ENCODE measurements at regions not wholly inside any gene's neighbourhood (a gene's known extent, or its start where the extent isn't known, plus 50 kb on each side); places are given as distances from the start of the nearest gene placed in this dataset.

DNA sequence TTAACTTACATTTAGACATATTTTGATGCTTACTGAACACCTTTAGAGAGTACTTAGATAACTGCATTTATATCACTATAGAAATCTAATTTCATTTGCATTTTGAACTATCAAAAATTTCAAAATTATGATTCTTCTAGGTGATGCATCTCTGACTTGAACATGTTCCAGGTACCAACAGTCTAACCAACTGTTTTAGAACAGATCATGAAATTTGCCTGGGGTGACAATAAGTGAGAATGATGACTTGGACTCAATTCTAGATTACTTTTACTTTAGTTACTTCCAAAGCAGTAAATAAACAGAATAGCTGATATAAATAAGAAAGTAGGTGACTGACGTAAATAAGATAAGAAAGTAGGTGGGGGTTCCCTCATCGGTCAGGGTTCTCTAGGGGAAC, 307.8 kb downstream of the BCHE start:
- no peaks in the 10 kb centered on the region for H3K79me2 ChIP-seq (ENCODE audit: control insufficient read depth, insufficient read depth, low read length)
- TF ChIP-seq, protein P1, sequence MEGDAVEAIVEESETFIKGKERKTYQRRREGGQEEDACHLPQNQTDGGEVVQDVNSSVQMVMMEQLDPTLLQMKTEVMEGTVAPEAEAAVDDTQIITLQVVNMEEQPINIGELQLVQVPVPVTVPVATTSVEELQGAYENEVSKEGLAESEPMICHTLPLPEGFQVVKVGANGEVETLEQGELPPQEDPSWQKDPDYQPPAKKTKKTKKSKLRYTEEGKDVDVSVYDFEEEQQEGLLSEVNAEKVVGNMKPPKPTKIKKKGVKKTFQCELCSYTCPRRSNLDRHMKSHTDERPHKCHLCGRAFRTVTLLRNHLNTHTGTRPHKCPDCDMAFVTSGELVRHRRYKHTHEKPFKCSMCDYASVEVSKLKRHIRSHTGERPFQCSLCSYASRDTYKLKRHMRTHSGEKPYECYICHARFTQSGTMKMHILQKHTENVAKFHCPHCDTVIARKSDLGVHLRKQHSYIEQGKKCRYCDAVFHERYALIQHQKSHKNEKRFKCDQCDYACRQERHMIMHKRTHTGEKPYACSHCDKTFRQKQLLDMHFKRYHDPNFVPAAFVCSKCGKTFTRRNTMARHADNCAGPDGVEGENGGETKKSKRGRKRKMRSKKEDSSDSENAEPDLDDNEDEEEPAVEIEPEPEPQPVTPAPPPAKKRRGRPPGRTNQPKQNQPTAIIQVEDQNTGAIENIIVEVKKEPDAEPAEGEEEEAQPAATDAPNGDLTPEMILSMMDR (optimal IDR thresholded peaks at IDR 0.05 in 1 of 3, IDR thresholded peaks at IDR 0.05 in 1 of 3, conservative IDR thresholded peaks at IDR 0.05 in 1 of 3; ENCODE audit: extremely low read depth in 1 of 3, insufficient read depth in 2 of 3, low read length in 3 of 3): no peak
- no peak for TF ChIP-seq EZH2 (IDR thresholded peaks at IDR 0.05; ENCODE audit: low read length)
- no peaks in the 10 kb centered on the region for H4K20me1 ChIP-seq (ENCODE audit: control insufficient read depth, extremely low read depth, insufficient read depth, low read length)
- no peaks in the 10 kb centered on the region for H3K9me3 ChIP-seq (ENCODE audit: control insufficient read depth, low read depth, low read length)
- no peak overlapping the region for H2AFZ ChIP-seq (ENCODE audit: control insufficient read depth, low read length)
- no peaks in the 10 kb centered on the region for H3K27me3 ChIP-seq (ENCODE audit: control insufficient read depth, extremely low read depth, insufficient read depth, low read length)
- no peaks in the 10 kb centered on the region for H3K9me1 ChIP-seq (ENCODE audit: control insufficient read depth, extremely low read depth, insufficient read depth, low read length)
- H3K27ac ChIP-seq (ENCODE audit: control insufficient read depth, insufficient read depth, low read length): no peak overlapping the region
- dilution Hi-C loops (cut with MboI; ENCODE audit: extremely low pct_ligation_motif_present, low sequenced_read_pairs): no loop called here
- no peaks in the 10 kb centered on the region for H3K4me1 ChIP-seq (ENCODE audit: control insufficient read depth, extremely low read depth, insufficient read depth, low read length)
- DNase-seq (ENCODE audit: low read depth, low spot score): no peak
- FAIRE-seq: no peak
- H3K36me3 ChIP-seq (ENCODE audit: control insufficient read depth in 2 of 2, extremely low read depth in 1 of 2, insufficient read depth in 2 of 2, low read length in 2 of 2): no peaks in the 10 kb centered on the region
- H3K4me2 ChIP-seq (ENCODE audit: control insufficient read depth, extremely low read depth, insufficient read depth, low read depth, low read length): no peak overlapping the region
- no peak overlapping the region for H3K9ac ChIP-seq (ENCODE audit: control insufficient read depth, extremely low read depth, insufficient read depth, low read length)
- H3K4me3 ChIP-seq (ENCODE audit: control insufficient read depth in 2 of 3, extremely low read depth in 1 of 3, insufficient read depth in 2 of 3, low read depth in 1 of 3, low read length in 3 of 3): no peak overlapping the region

DNA sequence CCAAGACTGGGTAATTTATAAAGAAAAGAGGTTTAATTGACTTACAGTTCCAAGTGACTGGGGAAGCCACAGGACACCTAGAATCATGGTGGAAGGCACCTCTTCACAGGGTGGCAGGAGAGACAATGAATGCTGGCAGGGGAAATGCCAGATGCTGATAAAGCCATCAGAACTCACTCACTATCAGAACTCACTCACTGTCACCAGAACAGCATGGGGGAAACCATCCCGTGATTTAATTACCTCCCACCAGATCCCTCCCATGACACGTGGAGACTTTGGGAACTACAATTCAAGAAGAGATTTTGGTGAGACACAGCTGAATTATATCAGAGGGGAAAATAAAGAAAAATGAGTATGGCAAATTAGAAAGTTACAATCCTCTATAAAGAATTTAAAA, 310.9 kb downstream of the BCHE start:
- dilution Hi-C loops (cut with MboI; ENCODE audit: extremely low pct_ligation_motif_present, low sequenced_read_pairs): no loop called here

More for the DNA sequence above, 310.9 kb downstream of the BCHE start:
- Histone ChIP-seq H3K27me3 (ENCODE audit: control insufficient read depth, extremely low read depth, insufficient read depth, low read length) (no peaks in the 10 kb centered on the region), H3K4me3 (ENCODE audit: control insufficient read depth in 2 of 3, extremely low read depth in 1 of 3, insufficient read depth in 2 of 3, low read depth in 1 of 3, low read length in 3 of 3) (no peak overlapping the region), H2AFZ (ENCODE audit: control insufficient read depth, low read length) (no peak overlapping the region), H4K20me1 (ENCODE audit: control insufficient read depth, extremely low read depth, insufficient read depth, low read length) (no peaks in the 10 kb centered on the region), H3K36me3 (ENCODE audit: control insufficient read depth in 2 of 2, extremely low read depth in 1 of 2, insufficient read depth in 2 of 2, low read length in 2 of 2) (no peaks in the 10 kb centered on the region), H3K9ac (ENCODE audit: control insufficient read depth, extremely low read depth, insufficient read depth, low read length) (no peak overlapping the region), H3K27ac (ENCODE audit: control insufficient read depth, insufficient read depth, low read length) (no peak overlapping the region), H3K9me1 (ENCODE audit: control insufficient read depth, extremely low read depth, insufficient read depth, low read length) (no peaks in the 10 kb centered on the region), H3K79me2 (ENCODE audit: control insufficient read depth, insufficient read depth, low read length) (no peaks in the 10 kb centered on the region), H3K9me3 (ENCODE audit: control insufficient read depth, low read depth, low read length) (no peaks in the 10 kb centered on the region), H3K4me2 (ENCODE audit: control insufficient read depth, extremely low read depth, insufficient read depth, low read depth, low read length) (no peak overlapping the region), H3K4me1 (ENCODE audit: control insufficient read depth, extremely low read depth, insufficient read depth, low read length) (no peaks in the 10 kb centered on the region)
- TF ChIP-seq, protein P1 (optimal IDR thresholded peaks at IDR 0.05 in 1 of 3, IDR thresholded peaks at IDR 0.05 in 1 of 3, conservative IDR thresholded peaks at IDR 0.05 in 1 of 3; ENCODE audit: extremely low read depth in 1 of 3, insufficient read depth in 2 of 3, low read length in 3 of 3): no peak
- TF ChIP-seq EZH2 (IDR thresholded peaks at IDR 0.05; ENCODE audit: low read length): no peak
- DNase-seq (ENCODE audit: low read depth, low spot score) (no peak), FAIRE-seq (no peak)
